Panc1 (cell line): ENCODE measurements at regions not wholly inside any gene's neighbourhood (a gene's known extent, or its start where the extent isn't known, plus 50 kb on each side); places are given as distances from the start of the nearest gene placed in this dataset.

Experiments used
- ATAC-seq: fragments of 200-7000 bp; cut with Tn5 transposase; 2 replicates; pipeline ENCODE4 v1.9.1; 2020; ENCODE audit warnings: mild to moderate bottlenecking, moderate library complexity
- BruUV-seq: library from RNA; stranded (reverse); fragments of 400-500 nt; replicated peaks from 2 replicates; lab custom pipeline; 2021; lab: Mats Ljungman, UMichigan
- CTCF ChIA-PET: fragments of 300-600 bp; sonication (Branson Sonifier 250); formaldehyde crosslinking; loops from one replicate; lab custom pipeline; 2022; ENCODE audit warnings: antibody characterized with exemption; lab: Charles Lee
- POLR2A ChIA-PET: fragments of 300-600 bp; sonication (Branson Sonifier 250); formaldehyde crosslinking; loops from one replicate; lab custom pipeline; 2022; ENCODE audit warnings: antibody characterized with exemption; lab: Charles Lee
- DNase-seq: peaks from one replicate; pipeline ENCODE4 v3.0.0-alpha.2; 2010; ENCODE audit warnings: low read depth, low spot score
- H3K27ac ChIP-seq: 2 replicates; pipeline ENCODE4 v1.5.1; 2011; ENCODE audit warnings: mild to moderate bottlenecking, low read length, inconsistent platforms
- H3K27me3 ChIP-seq: fragments of 200-500 bp; sonication (Bioruptor generic); 2 replicates; pipeline ENCODE4 v1.6.0; 2014; ENCODE audit warnings: low read length, inconsistent platforms; ENCODE audit not compliant: control insufficient read depth, insufficient read depth
- H3K36me3 ChIP-seq: fragments of 200-500 bp; sonication (Bioruptor generic); 2 replicates; pipeline ENCODE4 v1.5.1; 2014; ENCODE audit warnings: inconsistent platforms, mild to moderate bottlenecking, low read length, moderate library complexity; ENCODE audit not compliant: control insufficient read depth, insufficient read depth
- H3K4me1 ChIP-seq: 2 replicates; pipeline ENCODE4 v1.5.1; 2011; ENCODE audit warnings: inconsistent platforms, mild to moderate bottlenecking, low read length, moderate library complexity; ENCODE audit not compliant: control insufficient read depth, insufficient read depth
- H3K4me3 ChIP-seq, 2 experiments: 2 replicates each; pipeline ENCODE4 v1.5.1; 2011 to 2012; ENCODE audit warnings: low read depth in 2 of 2, low read length in 2 of 2, mild to moderate bottlenecking in 2 of 2, inconsistent platforms in 1 of 2, moderate library complexity in 1 of 2
- H3K9me3 ChIP-seq: fragments of 200-500 bp; sonication (Bioruptor generic); 2 replicates; pipeline ENCODE4 v1.5.1; 2014; ENCODE audit warnings: low read depth, mild to moderate bottlenecking, inconsistent platforms, low read length, moderate library complexity; ENCODE audit not compliant: control insufficient read depth, insufficient read depth
- CTCF ChIP-seq: fragments of 450-650 bp; IDR thresholded peaks from 2 replicates; pipeline ENCODE4 v1.5.1; 2017; ENCODE audit warnings: mild to moderate bottlenecking
- POLR2AphosphoS5 ChIP-seq: IDR thresholded peaks from 2 replicates; pipeline ENCODE4 v1.6.1; 2012; ENCODE audit warnings: mild to moderate bottlenecking, low read depth, low read length, moderate library complexity
- REST ChIP-seq, 2 experiments: IDR thresholded peaks; 2 replicates each; pipeline ENCODE4 v1.6.1; 2011 to 2012; ENCODE audit warnings: low read depth in 2 of 2, control low read depth in 1 of 2, low read length in 1 of 2, mild to moderate bottlenecking in 1 of 2, moderate library complexity in 1 of 2; ENCODE audit not compliant: insufficient read depth in 1 of 2
- SIN3A ChIP-seq: IDR thresholded peaks from 2 replicates; pipeline ENCODE4 v1.6.1; 2012; ENCODE audit warnings: low read depth, mild to moderate bottlenecking, low read length, moderate library complexity, borderline replicate concordance; ENCODE audit not compliant: insufficient read depth
- TCF7L2 ChIP-seq: IDR thresholded peaks from 2 replicates; pipeline ENCODE4 v1.6.1; 2011; ENCODE audit warnings: mild to moderate bottlenecking, low read depth, low read length, inconsistent platforms
- in situ Hi-C: cut with HindIII; loops from 2 replicates; pipeline ENCODE4 v1.10.0; 2016; ENCODE audit warnings: low sequenced_read_pairs, low pct_unique_long_range_greater_than_20kb
- intact Hi-C: fragments of 100-400 bp; cut with micrococcal nuclease; formaldehyde crosslinking; loops from one replicate; pipeline ENCODE4 v1.10.0; 2022; ENCODE audit not compliant: unreplicated experiment

- H3K9me3 ChIP-seq = no peaks in the 10 kb centered on the region
- TF ChIP-seq REST (IDR thresholded peaks at IDR 0.05; ENCODE audit: insufficient read depth in 1 of 2, low read depth in 2 of 2, low read length in 1 of 2) (no peak), SIN3A (no peak), TCF7L2 (no peak), POLR2AphosphoS5 (no peak), CTCF (no peak)
- ChIA-PET CTCF (no interaction called here), POLR2A (no interaction called here)
- no peak overlapping the region for H3K27ac ChIP-seq
- H3K27me3 ChIP-seq = no peaks in the 10 kb centered on the region
- H3K4me1 ChIP-seq = no peaks in the 10 kb centered on the region
- ATAC-seq (no peak), DNase-seq (no peak)
- BruUV-seq = no TSS peak
- intact Hi-C loops (no loop called here), in situ Hi-C loops (no loop called here)
- H3K36me3 ChIP-seq = no peaks in the 10 kb centered on the region
- H3K4me3 ChIP-seq = no peak overlapping the region
Observed at GRCh38 chr7:68969571-68969970, 628.7 kb upstream of the AUTS2 start.

- Histone ChIP-seq H3K9me3 (no peaks in the 10 kb centered on the region), H3K27ac (no peak overlapping the region), H3K4me3 (no peak overlapping the region), H3K36me3 (no peaks in the 10 kb centered on the region), H3K27me3 (no peaks in the 10 kb centered on the region), H3K4me1 (no peaks in the 10 kb centered on the region)
- ChIA-PET CTCF (no interaction called here), POLR2A (no interaction called here)
- TF ChIP-seq CTCF (no peak), POLR2AphosphoS5 (no peak), TCF7L2 (no peak)
- in situ Hi-C loops (no loop called here), intact Hi-C loops (no loop called here)
- ATAC-seq (no peak), DNase-seq (no peak)
- no TSS peak for BruUV-seq
Observed at GRCh38 chr7:68971634-68972340, 626.5 kb upstream of the AUTS2 start.
